ENCODE measurements at regions not wholly inside any gene's neighbourhood (a gene's known extent, or its start where the extent isn't known, plus 50 kb on each side); places are given as distances from the start of the nearest gene placed in this dataset.

DNA sequence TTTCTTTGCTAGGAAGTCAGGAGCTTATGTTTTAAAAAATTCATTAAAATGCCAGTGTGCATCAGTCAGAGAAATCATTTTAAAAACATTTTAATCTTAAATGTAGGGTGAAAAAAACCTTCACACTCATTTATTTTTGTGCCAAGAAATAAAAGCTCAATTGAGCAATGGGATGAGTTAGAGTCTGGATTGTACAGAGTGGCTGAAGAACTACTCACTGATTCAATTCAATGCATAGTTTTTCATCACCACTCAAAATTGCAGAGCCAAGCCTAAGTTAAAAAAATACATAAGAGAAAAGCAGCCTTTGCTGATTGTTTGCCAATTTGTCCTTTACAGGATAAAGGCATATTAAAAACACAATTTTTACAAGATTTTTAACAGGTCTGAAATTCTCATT lies 168.2 kb upstream of the DMRTA1 start:
- Mint-ChIP-seq H3K4me1 (ENCODE audit: low read depth, unreplicated experiment) (no peaks in the 10 kb centered on the region), H3K36me3 (ENCODE audit: insufficient read depth, unreplicated experiment) (no peaks in the 10 kb centered on the region), H3K4me3 (ENCODE audit: unreplicated experiment) (no peak overlapping the region), H3K9me3 (ENCODE audit: unreplicated experiment) (no peaks in the 10 kb centered on the region), H3K27ac (ENCODE audit: unreplicated experiment) (no peak overlapping the region), H3K27me3 (ENCODE audit: insufficient read depth, unreplicated experiment) (no peaks in the 10 kb centered on the region)
- no peak overlapping the region for H3K4me3 ChIP-seq (ENCODE audit: low read depth, low read length)
- intact Hi-C loops (cut with micrococcal nuclease; ENCODE audit: unreplicated experiment): no loop called here
- no peaks in the 10 kb centered on the region for H3K27me3 ChIP-seq (replicated peaks; ENCODE audit: control insufficient read depth, insufficient read depth, low read length)
- H3K36me3 ChIP-seq (ENCODE audit: control insufficient read depth, insufficient read depth, low read length): no peaks in the 10 kb centered on the region
- no peak for DNase-seq
- no peaks in the 10 kb centered on the region for H3K9me3 ChIP-seq
- H3K4me1 ChIP-seq: no peaks in the 10 kb centered on the region
- BruUV-seq (replicated peaks): no TSS peak
- TF ChIP-seq, protein P1, sequence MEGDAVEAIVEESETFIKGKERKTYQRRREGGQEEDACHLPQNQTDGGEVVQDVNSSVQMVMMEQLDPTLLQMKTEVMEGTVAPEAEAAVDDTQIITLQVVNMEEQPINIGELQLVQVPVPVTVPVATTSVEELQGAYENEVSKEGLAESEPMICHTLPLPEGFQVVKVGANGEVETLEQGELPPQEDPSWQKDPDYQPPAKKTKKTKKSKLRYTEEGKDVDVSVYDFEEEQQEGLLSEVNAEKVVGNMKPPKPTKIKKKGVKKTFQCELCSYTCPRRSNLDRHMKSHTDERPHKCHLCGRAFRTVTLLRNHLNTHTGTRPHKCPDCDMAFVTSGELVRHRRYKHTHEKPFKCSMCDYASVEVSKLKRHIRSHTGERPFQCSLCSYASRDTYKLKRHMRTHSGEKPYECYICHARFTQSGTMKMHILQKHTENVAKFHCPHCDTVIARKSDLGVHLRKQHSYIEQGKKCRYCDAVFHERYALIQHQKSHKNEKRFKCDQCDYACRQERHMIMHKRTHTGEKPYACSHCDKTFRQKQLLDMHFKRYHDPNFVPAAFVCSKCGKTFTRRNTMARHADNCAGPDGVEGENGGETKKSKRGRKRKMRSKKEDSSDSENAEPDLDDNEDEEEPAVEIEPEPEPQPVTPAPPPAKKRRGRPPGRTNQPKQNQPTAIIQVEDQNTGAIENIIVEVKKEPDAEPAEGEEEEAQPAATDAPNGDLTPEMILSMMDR (IDR thresholded peaks at IDR 0.05; ENCODE audit: insufficient read depth in 1 of 2, low read depth in 1 of 2, low read length in 1 of 2, severe bottlenecking in 1 of 2, unreplicated experiment in 1 of 2): no peak
- CTCF ChIA-PET: no interaction called here
- POLR2A ChIA-PET: no interaction called here

DNA sequence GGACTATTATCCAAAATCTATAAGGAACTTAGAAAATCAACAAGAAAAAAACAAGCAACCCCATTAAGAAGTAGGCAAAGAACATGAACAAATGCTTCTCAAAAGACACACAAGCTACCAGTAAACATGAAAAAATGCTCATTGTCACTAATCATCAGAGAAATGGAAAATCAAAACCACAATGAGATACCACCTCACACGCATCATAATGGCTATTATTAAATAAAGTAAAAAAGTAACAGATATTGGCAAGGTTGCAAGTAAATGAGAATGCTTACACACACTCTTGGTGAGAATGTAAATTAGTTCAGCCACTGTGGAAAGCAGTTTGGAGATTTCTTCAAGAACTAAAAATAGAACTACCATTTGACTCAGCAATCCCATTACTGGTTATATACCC lies 167.0 kb upstream of the DMRTA1 start:
- CTCF ChIA-PET: no interaction called here
- H3K27ac Mint-ChIP-seq (ENCODE audit: unreplicated experiment): no peak overlapping the region

DNA sequence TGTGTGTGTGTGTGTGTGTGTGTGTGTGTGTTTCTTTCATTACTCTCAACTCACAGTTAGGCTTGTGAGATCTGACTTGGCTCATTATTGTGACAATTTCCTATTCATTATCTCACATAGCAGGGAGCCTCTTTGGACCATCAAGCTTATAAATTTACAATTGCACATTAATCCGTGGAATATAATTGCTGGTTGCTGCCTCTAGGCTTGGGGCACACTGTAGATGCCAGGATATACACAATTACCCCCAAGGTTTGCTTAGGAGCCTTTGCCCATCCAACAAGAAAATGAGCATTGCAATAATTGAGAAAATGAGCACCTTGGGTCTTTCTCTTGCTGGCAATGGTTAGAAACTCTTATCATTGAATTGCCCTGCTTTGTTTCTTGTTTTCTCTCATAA lies 161.6 kb upstream of the DMRTA1 start:
- no peaks in the 10 kb centered on the region for H3K9me3 ChIP-seq
- no peak overlapping the region for H3K4me3 ChIP-seq (ENCODE audit: low read depth, low read length)
- H3K27me3 ChIP-seq (replicated peaks; ENCODE audit: control insufficient read depth, insufficient read depth, low read length): no peaks in the 10 kb centered on the region
- CTCF ChIA-PET: no interaction called here
- Mint-ChIP-seq H3K27ac (ENCODE audit: unreplicated experiment) (no peak overlapping the region), H3K36me3 (ENCODE audit: insufficient read depth, unreplicated experiment) (no peaks in the 10 kb centered on the region), H3K9me3 (ENCODE audit: unreplicated experiment) (no peaks in the 10 kb centered on the region), H3K4me1 (ENCODE audit: low read depth, unreplicated experiment) (no peaks in the 10 kb centered on the region), H3K4me3 (ENCODE audit: unreplicated experiment) (no peak overlapping the region), H3K27me3 (ENCODE audit: insufficient read depth, unreplicated experiment) (peaks cover 3% of the 10 kb centered on the region)
- no peaks in the 10 kb centered on the region for H3K4me1 ChIP-seq
- POLR2A ChIA-PET: no interaction called here
- no TSS peak for BruUV-seq (replicated peaks)
- H3K36me3 ChIP-seq (ENCODE audit: control insufficient read depth, insufficient read depth, low read length): no peaks in the 10 kb centered on the region
- TF ChIP-seq, protein P1 (IDR thresholded peaks at IDR 0.05; ENCODE audit: insufficient read depth in 1 of 2, low read depth in 1 of 2, low read length in 1 of 2, severe bottlenecking in 1 of 2, unreplicated experiment in 1 of 2): no peak
- intact Hi-C loops (cut with micrococcal nuclease; ENCODE audit: unreplicated experiment): no loop called here
- DNase-seq: no peak

More for the DNA sequence above, 167.0 kb upstream of the DMRTA1 start:
- Mint-ChIP-seq H3K36me3 (ENCODE audit: insufficient read depth, unreplicated experiment) (no peaks in the 10 kb centered on the region), H3K4me1 (ENCODE audit: low read depth, unreplicated experiment) (no peaks in the 10 kb centered on the region), H3K4me3 (ENCODE audit: unreplicated experiment) (no peak overlapping the region), H3K9me3 (ENCODE audit: unreplicated experiment) (no peaks in the 10 kb centered on the region), H3K27me3 (ENCODE audit: insufficient read depth, unreplicated experiment) (no peaks in the 10 kb centered on the region)
- H3K27me3 ChIP-seq (replicated peaks; ENCODE audit: control insufficient read depth, insufficient read depth, low read length): no peaks in the 10 kb centered on the region
- intact Hi-C loops (cut with micrococcal nuclease; ENCODE audit: unreplicated experiment): no loop called here
- no peaks in the 10 kb centered on the region for H3K36me3 ChIP-seq (ENCODE audit: control insufficient read depth, insufficient read depth, low read length)
- DNase-seq: no peak
- TF ChIP-seq, protein P1 (IDR thresholded peaks at IDR 0.05; ENCODE audit: insufficient read depth in 1 of 2, low read depth in 1 of 2, low read length in 1 of 2, severe bottlenecking in 1 of 2, unreplicated experiment in 1 of 2): no peak
- H3K9me3 ChIP-seq: no peaks in the 10 kb centered on the region
- POLR2A ChIA-PET: no interaction called here
- H3K4me3 ChIP-seq (ENCODE audit: low read depth, low read length): no peak overlapping the region
- BruUV-seq (replicated peaks): no TSS peak
- H3K4me1 ChIP-seq: no peaks in the 10 kb centered on the region

Data from Caco-2 (cell line).